ENCODE measurements at regions not wholly inside any gene's neighbourhood (a gene's known extent, or its start where the extent isn't known, plus 50 kb on each side); places are given as distances from the start of the nearest gene placed in this dataset.

- DNase-seq (ENCODE audit: low spot score), result no peak
- no peak for TF ChIP-seq CTCF (IDR thresholded peaks at IDR 0.05; ENCODE audit: extremely low read depth, missing control alignments)
Observed at GRCh38 chr13:91212231-91212630, 135.3 kb upstream of the MIR17HG start.

- DNase-seq (ENCODE audit: low spot score), result no peak
- TF ChIP-seq CTCF (IDR thresholded peaks at IDR 0.05; ENCODE audit: extremely low read depth, missing control alignments), result no peak
Observed at GRCh38 chr13:91214031-91214430, 133.5 kb upstream of the MIR17HG start.

GRCh38 chr13:91216928-91217700 is 130.4 kb upstream of the MIR17HG start:
- no peak for DNase-seq (ENCODE audit: low spot score)

GRCh38 chr13:91219201-91219600 is 128.3 kb upstream of the MIR17HG start:
- no peak for DNase-seq (ENCODE audit: low spot score)
- no peak for TF ChIP-seq CTCF (IDR thresholded peaks at IDR 0.05; ENCODE audit: extremely low read depth, missing control alignments)

More at GRCh38 chr13:91216928-91217700, 130.4 kb upstream of the MIR17HG start:
- TF ChIP-seq CTCF (IDR thresholded peaks at IDR 0.05; ENCODE audit: extremely low read depth, missing control alignments), result no peak

GRCh38 chr13:91220872-91221271 is 126.6 kb upstream of the MIR17HG start:
- no peak for DNase-seq (ENCODE audit: low spot score)
- no peak for TF ChIP-seq CTCF (IDR thresholded peaks at IDR 0.05; ENCODE audit: extremely low read depth, missing control alignments)

GRCh38 chr13:91228108-91228507 is 119.4 kb upstream of the MIR17HG start:
- DNase-seq (ENCODE audit: low spot score), result no peak

More at GRCh38 chr13:91228108-91228507, 119.4 kb upstream of the MIR17HG start:
- TF ChIP-seq CTCF (IDR thresholded peaks at IDR 0.05; ENCODE audit: extremely low read depth, missing control alignments), result no peak
